HG02588 (cell line): ENCODE measurements at regions not wholly inside any gene's neighbourhood (a gene's known extent, or its start where the extent isn't known, plus 50 kb on each side); places are given as distances from the start of the nearest gene placed in this dataset.

Experiments
- ATAC-seq: cut with Tn5 transposase; IDR thresholded peaks from one replicate; pipeline ENCODE4 v1.9.1; 2021; ENCODE audit warnings: mild to moderate bottlenecking, moderate library complexity; ENCODE audit not compliant: unreplicated experiment

- ATAC-seq, result no peak
These were observed 230.0 kb upstream of the MTNR1B start for GRCh38 chr11:92739491-92739890.

DNA sequence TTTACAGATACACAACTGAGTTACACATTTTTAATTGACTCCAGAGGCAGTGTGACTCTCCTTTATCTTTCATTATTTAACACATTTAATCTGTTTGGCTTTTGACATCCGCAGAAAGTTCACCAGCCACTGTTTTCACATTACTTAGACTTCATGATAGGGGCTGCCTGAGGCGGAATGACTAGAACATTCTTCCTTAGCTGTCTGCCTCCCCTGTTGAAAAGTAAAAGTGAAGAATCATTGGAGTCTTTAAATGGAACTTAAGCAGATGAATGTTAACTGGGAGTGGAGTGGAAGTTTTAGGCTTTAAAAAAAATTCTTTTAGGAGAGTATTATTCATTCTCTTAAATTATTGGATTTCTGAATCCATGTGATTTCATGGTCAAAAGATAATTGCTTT lies 229.2 kb upstream of the MTNR1B start:
- ATAC-seq, result no peak

- no peak for ATAC-seq
These were observed 224.4 kb upstream of the MTNR1B start for GRCh38 chr11:92744929-92745585.

DNA sequence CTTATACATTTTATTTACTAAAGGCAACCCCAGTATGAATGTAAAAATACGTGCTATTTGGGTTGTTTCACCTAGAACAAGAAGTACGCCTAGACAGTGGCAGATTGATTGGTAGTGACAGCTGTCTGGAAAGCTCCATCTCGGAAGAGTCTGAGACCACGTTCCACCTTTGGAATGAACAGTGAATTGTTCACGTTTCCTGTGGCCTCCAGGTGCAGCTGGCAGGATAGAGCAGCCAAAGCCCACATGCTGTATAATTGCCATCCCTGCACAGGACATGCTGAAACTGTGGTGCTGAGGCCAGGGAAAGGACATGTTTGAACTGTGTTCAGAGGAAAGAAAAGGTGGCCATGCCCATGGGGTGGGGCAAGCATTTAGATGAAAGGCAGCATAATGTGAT lies 218.7 kb upstream of the MTNR1B start:
- ATAC-seq, result no peak

DNA sequence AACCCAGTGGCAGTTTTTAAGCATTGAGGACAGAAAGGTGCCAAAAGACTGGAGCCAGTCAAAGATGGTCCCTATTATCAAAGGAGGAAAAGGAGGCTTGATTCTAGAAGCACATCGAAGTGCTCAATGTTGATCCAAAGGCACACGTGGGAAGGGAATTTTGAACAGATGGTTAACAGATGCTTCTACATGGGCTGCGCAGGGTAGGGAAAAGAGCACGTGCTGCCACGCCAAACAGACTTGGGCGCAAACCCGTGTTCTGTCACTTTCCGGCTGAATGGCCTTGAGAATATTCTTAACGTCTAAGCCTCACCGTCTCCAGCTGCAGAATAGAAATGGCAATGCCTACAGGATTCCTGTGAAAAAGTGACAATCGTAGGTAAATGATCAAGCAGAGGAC lies 217.9 kb upstream of the MTNR1B start:
- no peak for ATAC-seq

GRCh38 chr11:92752122-92752521 lies 217.3 kb upstream of the MTNR1B start:
- no peak for ATAC-seq

DNA sequence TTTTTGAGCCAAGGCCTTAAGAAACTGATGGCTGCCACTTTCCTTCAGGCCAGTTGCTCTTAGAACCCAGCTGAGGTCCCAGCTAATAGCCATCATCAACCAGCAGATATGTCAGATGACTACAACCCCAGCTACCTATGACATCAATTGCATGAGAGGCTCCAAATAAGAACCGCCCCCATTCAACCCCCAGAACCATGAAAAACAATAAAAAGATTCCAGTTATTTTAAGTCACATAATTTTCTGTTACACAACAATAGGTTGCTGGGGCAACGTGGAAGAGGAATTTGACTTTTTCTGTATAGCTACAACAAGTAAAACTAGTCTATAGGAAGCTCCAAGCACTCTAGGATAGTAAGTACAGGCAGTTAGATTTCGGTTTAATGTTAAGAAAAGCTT lies 216.3 kb upstream of the MTNR1B start:
- no peak for ATAC-seq

DNA sequence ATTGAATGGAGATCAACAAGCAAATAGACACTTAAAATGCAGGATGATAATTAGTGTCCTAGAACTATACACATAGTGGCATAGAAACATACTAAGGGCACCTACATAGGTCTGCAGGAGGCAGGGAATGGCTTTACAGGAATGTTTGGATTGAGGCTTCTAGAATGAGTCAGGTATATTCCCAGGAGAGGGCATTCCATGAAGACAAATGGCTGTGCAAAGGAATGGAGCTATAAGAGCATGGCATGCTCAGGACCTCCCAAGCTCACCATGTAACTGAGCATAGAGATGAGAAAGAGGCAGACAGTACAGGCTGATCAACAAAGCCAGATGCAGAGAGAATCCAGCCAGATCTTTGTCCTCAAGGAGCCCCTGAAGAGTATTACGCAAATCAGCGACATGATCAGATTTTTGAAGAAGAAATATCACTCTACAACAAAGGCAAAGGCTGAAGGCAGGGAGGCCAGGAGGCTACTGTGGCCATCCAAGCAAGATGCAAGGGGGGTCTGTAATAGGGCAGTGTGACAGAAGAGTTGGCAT lies 211.1 kb upstream of the MTNR1B start:
- ATAC-seq, result no peak

- no peak for ATAC-seq
These were observed 209.8 kb upstream of the MTNR1B start for GRCh38 chr11:92759571-92760214.

- ATAC-seq, result no peak
These were observed 207.3 kb upstream of the MTNR1B start for GRCh38 chr11:92762121-92762540.

DNA sequence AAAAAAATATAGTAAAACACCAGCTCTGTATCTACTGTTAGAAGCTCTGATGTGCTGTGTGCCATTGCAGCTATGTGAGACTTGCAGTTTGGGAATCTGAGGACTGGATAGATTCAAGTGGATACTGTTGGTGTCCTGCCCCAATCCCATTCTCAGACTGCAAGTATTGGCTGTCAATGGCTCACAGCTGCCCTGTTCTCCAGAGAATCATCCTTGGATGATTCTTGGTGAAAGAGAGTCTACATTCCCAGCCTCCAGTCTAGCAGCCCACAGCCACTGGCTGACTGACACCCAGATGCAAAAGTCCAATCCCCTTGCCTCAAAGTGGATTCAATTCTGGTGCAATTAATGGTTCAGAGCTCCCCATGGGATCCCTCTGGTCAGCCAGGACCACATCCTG lies 206.1 kb upstream of the MTNR1B start:
- ATAC-seq, result no peak

- ATAC-seq, result no peak
These were observed 205.3 kb upstream of the MTNR1B start for GRCh38 chr11:92764128-92764527.

DNA sequence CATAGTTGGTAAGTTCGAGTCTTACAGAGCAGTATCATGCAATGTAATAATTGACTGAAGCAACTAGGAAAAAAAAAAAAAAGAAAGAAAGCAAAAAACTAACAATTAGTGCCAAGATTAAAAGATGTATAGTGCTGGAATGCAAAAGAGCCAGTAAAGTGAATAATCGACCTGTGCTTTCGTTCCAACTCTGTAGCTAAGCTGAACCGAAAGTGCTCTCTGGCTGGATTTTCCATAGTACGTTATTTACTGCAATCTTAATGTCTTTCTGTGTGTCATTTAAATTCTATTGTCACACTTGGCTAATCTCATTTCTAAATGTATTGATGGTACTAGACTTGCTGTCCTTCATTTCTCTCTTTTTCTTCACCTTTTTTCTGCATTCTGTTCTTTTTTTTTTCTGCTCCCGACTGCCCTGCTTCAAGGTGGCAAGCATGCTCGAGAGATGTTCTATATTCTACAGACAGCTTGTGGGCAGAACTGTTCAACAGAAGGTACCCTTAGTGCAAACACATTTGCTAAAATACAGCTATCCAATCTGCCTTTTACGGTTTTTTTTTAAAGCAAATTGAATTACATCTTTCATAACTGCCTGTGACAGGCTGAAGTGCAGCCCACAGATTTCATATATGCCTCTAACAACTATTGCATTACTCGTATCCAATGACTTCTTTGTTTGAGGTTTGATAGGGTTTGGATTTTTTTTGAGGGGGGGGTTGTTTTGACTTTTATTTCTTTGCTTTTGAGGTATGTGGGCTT lies 204.2 kb upstream of the MTNR1B start:
- ATAC-seq, result no peak

DNA sequence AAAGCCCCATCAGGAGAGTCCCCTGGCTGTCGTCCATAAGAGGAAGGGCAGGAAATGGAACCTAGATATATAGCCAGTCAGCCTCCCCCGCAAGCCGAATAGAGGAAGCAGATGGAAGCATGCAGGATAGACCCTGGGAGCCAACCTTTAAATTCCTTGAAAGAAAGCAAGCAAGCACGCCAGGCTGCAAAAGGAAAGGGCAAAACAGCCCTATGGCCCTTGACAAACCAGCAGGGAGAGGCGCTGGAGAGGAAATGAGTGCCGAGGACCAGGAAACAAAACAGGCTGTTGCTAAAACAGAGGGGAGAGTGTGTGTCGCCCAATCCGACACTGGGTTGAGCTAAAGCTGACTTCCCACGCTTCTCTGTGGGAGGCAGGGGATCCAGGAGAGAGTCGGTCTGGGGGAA lies 203.5 kb upstream of the MTNR1B start:
- ATAC-seq, result no peak

DNA sequence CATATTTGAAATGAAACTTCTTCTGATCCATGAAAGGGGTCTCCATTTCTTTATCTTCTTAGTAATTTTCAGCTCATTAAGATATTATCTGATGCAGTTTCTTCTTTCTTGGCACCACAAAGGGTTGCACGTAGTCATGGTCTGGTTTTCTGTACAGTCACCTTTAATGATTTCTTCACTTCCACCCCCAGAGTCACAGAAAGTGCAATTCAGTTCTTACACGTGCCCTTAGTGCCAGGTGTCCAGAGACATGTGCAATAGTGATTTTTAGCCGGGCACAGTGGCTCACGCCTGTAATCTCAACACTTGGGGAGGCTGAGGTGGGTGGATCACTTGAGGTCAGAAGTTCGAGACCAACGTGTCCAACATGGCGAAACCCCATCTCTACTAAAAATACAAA lies 202.8 kb upstream of the MTNR1B start:
- no peak for ATAC-seq

GRCh38 chr11:92767416-92767815 lies 202.0 kb upstream of the MTNR1B start:
- no peak for ATAC-seq

DNA sequence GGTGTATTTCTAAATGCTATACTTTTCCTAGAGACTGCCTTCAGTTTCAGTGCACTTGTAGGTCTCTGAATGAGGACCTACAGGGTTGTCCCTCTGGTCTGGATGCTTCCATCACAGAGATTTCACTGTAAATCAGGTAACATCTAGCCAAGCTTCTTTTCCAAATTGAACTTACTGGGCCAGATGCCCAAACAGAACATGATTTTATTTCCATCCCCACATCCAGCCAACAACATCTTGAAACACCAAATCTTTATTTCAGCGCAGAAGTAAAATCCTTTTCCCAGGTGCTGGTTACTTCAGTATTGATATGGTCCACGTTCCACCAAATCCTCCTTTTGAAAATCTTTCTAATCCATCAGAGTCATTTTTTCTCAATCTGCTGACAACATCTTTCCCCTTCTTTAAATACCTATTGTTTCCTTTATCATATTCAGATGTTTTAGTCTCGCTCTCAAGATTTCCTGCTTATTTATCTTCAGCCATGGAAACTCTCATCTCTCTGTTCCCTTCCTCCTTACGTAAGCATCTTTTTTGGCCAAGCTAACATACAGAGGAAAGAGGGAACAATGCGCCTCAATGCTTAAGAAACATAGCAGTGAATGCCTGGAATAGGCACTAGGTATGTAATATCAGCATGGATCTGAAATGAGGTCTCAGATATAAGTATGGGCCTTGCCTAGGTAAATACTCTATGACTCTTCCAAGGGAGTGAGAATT lies 201.2 kb upstream of the MTNR1B start:
- ATAC-seq, result no peak

- no peak for ATAC-seq
These were observed 200.3 kb upstream of the MTNR1B start for GRCh38 chr11:92769112-92769511.

DNA sequence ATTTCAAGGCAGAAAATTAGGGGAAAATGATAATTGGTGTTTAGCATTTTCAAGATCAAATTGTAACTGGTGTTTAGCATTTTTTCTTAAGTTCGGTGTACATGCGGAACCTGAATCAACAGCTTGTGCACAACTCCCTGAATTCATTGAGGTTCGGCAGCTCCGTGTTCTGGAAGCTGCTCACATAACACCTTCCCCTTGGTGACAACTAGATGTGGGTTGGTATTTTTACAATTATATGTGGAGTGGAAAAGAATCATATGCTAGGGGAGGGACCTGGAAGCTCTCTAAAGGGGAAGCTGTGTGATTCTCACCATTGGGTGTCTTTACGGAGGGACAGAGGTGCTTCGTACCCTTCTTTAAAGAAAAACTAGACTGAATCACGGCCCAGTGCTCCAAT lies 199.0 kb upstream of the MTNR1B start:
- ATAC-seq, result no peak

DNA sequence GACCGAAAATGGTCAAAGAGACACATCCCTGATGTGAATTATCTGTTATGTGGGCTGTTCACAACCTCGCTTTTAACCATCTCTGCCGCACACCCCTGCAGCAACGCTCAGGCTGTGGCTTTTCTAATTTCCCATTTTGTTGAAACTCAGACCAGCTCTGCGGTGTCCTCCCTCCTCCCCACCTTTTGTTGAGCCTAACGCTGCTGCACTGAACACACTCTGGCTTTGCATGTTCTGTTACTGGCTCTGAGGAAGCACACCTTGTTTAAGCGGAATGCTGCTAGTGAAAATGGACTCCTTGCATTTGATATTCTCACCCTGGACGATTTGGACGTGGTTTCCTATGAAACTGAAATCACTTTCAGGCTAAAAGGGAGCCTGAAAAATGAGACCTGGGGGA lies 198.5 kb upstream of the MTNR1B start:
- no peak for ATAC-seq

DNA sequence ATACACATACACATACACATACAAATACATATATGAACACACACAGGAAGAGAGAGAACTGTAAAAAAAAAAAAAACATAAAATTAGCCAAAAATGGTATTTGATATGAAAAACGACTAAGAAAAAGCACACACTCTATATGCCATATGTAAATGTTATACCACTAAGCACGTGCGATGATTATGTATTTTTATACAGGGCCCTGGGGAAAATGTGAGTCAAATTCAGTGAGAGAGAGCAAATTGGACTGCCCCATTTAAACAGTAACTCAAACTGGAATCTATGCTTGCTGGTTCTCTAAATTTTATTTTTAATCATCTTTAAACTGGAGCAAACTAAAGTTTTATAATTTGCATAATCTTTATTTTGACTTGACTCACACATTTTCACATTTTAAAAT lies 197.8 kb upstream of the MTNR1B start:
- no peak for ATAC-seq
